ENCODE measurements at regions not wholly inside any gene's neighbourhood (a gene's known extent, or its start where the extent isn't known, plus 50 kb on each side); places are given as distances from the start of the nearest gene placed in this dataset.

GRCh38 chr3:117708601-117709000 lies 999.0 kb downstream of the TUSC7 start:
- no peak for DNase-seq

- DNase-seq: no peak
Observed at GRCh38 chr3:117709108-117709507, 999.5 kb downstream of the TUSC7 start.

- no peak for DNase-seq
Observed at GRCh38 chr3:117710501-117710900, 1000.9 kb downstream of the TUSC7 start.

DNA sequence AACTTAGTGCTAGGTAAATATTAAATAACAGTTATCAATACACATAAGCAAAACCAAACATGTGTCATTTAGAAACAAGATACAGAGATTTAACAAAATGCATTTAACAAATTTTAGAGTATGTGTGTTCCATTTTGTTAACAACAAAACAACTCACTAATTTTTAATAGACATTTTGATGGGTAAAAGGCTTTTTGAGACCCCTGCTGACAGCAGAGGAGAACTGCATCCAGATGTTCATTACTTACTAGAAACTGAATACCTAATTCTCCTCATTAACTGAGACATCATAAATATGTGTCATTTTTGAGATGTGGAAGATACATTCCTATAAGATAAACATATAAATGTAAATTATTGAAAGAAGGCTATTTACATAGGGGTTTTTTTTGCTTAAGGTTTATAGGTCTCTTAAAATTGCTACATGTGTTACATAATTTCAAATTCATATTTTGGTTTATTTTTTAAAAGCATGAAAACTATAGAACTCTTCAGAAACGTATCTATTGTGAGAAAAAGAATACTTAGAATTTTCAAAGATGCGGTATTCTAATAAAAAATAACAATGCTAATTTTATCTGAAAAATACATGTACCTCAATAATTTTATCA lies 1009.8 kb downstream of the TUSC7 start:
- peak; percentile 11 for DNase-seq

DNA sequence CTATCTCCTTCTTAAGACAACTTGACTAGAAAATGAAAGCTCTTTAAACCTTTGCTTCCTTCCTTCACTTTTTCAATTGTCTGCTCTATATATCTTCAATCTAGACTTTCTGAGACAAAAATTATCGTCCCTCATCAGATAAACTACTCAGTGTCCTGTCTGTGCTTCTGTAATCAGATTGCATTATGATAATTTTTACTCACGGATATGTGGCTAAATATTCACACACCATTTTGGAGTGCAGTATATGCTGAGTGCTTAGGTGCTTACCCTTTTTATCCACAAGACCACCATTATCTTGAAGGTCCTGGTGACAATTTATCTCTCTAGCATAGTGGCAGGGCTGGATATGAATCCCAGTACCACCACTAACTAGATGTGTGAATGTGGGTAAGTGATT lies 1012.3 kb downstream of the TUSC7 start:
- no peak for DNase-seq

DNA sequence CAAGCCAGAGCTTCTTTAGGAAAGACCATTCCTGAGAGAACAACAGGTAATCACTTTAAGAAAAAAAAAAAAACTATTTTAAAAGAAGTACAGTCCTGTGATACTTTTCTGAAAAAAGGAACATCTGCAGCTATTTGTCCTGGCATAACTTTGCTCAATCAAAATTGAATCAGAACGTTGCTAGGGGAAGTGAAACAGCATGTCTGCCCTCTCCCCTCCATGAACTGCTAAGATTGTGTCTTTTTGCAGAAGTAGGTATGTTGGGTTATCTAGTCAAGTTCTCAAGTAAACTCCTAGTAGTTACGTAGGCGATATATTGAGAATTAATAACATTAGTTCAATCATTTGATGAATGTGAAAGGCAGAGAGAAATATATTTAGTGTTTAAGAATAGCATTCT lies 1013.3 kb downstream of the TUSC7 start:
- DNase-seq: no peak

- DNase-seq: no peak
Observed at GRCh38 chr3:117723825-117724224, 1014.2 kb downstream of the TUSC7 start.

- no peak for DNase-seq
Observed at GRCh38 chr3:117725314-117725713, 1015.7 kb downstream of the TUSC7 start.

- no peak for DNase-seq
Observed at GRCh38 chr3:117726776-117727175, 1017.2 kb downstream of the TUSC7 start.

DNA sequence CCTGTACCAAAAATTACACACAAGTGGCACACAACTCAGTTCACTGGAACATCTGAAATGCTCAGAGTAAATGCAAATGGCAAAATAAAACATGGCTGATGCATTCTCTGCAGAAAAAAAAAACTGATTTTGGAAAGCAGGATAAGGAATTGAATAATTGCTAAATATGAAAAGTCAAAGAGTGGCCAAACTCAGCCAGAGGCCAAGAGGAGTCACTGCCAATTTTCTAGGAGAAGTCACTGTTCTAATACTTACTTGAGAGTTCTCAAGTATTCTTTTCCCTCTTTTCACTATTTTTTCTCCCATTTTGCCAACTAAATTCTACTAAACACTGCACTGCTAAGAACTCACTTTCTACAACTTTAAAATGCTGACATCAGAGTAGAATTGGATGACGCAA lies 1018.6 kb downstream of the TUSC7 start:
- DNase-seq: peak; percentile 43

DNA sequence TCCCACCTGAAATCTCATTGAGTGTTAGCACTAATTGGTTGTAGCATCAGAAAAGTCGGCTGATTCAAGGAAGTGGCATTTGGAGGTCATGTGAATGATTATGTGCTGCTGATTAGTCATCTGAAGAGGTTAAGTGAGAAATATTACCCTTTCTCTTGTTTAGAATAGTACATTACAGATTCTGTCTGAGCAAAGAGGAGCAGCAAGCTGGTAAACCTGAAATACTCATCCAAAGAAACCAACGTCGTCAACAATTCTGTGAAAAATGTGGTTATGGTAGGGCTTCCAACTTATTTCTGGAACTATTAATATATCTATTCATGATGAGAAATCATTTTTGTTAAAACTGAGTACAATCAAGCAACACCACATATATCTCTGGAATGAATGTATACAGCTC lies 1024.9 kb downstream of the TUSC7 start:
- no peak for DNase-seq

- no peak for DNase-seq
Observed at GRCh38 chr3:117735481-117736101, 1026.0 kb downstream of the TUSC7 start.

DNA sequence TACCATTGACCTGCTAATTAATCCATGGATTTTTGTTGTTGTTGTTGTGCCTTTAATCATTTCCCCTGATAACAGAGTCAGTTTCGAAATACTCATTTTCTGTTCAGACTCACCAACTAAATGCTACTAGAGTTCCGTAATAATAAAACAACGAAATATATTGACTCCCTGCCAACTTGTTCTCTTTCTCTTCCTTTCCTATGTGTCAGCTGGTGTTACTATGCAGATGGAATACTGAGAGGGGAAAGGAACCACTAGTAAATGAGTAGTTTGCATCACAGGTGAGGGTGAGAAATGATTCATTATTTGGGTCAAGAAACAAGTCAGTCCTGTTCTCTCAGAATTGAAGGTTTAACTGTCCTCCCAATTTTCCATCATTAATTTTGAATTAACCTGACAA lies 1027.3 kb downstream of the TUSC7 start:
- DNase-seq: no peak

DNA sequence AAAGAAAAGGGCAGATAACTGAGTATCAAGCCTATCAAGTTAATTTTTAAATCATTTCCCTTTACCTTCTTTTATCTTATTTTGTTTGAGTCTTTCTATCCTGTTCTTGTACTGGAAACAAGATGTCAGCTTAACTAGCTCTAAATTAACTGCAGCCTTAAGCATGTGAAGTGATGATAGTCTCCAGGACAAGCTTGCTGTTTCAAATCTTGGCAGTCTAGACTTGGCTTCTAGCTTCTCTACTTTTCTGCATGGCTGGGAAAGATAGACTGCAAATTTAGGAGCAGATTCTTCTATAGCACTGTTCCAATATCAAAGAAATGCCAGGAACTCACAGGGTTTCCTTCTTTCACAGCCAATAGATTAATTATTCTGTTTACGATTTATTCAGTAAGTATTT lies 1034.4 kb downstream of the TUSC7 start:
- no peak for DNase-seq

DNA sequence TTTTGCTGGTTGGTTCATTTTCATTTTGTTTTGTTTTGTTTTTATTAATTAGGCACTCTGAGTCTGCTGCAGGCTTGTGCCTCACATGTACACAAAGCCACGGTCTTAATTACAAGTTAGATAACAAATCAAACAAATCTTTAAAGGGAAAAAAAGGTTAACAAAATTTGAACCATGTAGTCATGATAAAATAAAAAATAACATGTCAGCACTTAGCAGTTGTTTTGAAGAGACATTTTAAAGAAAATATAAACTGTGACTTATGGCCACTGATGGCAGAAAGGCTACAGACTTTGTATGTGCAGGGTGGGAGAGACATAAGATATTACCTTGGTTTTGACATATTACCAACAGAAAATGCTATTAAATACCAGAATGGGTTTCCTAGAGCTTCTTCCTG lies 1035.4 kb downstream of the TUSC7 start:
- no peak for DNase-seq

GRCh38 chr3:117745516-117745915 lies 1035.9 kb downstream of the TUSC7 start:
- DNase-seq: no peak

GRCh38 chr3:117746066-117746465 lies 1036.5 kb downstream of the TUSC7 start:
- DNase-seq: no peak

GRCh38 chr3:117748131-117748530 lies 1038.6 kb downstream of the TUSC7 start:
- no peak for DNase-seq

DNA sequence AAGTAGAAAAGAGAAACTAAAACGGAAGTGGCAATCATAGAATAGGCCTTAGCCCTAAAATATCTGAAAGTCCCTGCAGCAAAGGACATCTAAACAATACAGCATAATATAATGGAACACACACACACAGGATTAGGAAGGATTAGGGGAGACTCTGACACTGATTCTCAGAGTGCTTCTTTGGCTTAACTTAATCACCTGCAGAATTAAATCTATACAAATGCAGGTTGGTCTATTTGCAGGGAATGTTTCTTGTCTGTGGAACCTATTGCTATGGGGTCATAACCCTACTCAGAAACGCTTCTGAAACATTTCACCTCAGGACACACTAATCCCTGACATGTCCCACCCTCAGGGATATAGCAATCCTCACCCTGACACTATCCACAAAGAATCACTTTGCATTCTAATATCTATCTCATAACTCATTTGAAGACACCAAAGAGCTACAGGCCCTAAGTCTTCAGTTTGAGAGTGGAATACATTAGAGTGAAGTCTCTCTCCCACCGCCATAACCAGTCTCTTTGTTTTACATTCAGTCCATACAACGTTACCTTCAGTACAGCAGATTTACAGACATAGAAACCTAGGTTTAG lies 1041.2 kb downstream of the TUSC7 start:
- no peak for DNase-seq

GRCh38 chr3:117751651-117752050 lies 1042.1 kb downstream of the TUSC7 start:
- no peak for DNase-seq

- no peak for DNase-seq
Observed at GRCh38 chr3:117752984-117753717, 1043.6 kb downstream of the TUSC7 start.

- no peak for DNase-seq
Observed at GRCh38 chr3:117754058-117754457, 1044.5 kb downstream of the TUSC7 start.

DNA sequence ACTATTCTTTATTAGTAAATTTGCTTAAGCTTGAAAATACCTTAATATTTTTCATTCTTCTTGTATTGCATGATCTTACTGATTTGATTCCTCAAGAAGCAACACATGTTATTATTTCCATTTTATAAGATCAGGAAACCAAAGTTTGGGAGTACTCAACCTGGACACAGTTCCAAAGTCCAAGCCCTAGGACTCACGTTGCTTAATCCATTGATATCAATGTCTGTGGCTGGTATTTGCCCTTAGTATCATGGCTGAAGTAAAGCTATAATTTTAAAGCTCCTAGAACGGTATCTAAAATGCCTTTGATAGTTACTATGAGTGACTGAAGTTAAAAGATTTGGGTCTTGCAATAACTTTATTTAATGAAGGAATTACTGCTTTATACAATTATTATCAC lies 1045.3 kb downstream of the TUSC7 start:
- DNase-seq: no peak

Data from muscle of arm (tissue), 1 donor.